ENCODE measurements at regions not wholly inside any gene's neighbourhood (a gene's known extent, or its start where the extent isn't known, plus 50 kb on each side); places are given as distances from the start of the nearest gene placed in this dataset.

GRCh38 chr1:84759756-84760155 lies 69.5 kb upstream of the SSX2IP start:
- no peak for DNase-seq (ENCODE audit: low read depth)

- DNase-seq (ENCODE audit: low read depth) = no peak
Observed at GRCh38 chr1:84758968-84759491, 68.8 kb upstream of the SSX2IP start.

- DNase-seq (ENCODE audit: low read depth) = no peak
Observed at GRCh38 chr1:84758476-84758875, 68.2 kb upstream of the SSX2IP start.

GRCh38 chr1:84757301-84757700 lies 67.0 kb upstream of the SSX2IP start:
- DNase-seq (ENCODE audit: low read depth) = no peak

GRCh38 chr1:84756455-84757082 lies 66.3 kb upstream of the SSX2IP start:
- peak; percentile 13 for DNase-seq (ENCODE audit: low read depth)

GRCh38 chr1:84756001-84756400 lies 65.7 kb upstream of the SSX2IP start:
- no peak for DNase-seq (ENCODE audit: low read depth)

- no peak for DNase-seq (ENCODE audit: low read depth)
Observed at GRCh38 chr1:84755216-84755615, 65.0 kb upstream of the SSX2IP start.

- no peak for DNase-seq (ENCODE audit: low read depth)
Observed at GRCh38 chr1:84754386-84754703, 64.1 kb upstream of the SSX2IP start.

GRCh38 chr1:84753516-84754385 lies 63.5 kb upstream of the SSX2IP start:
- peak; percentile 73 for DNase-seq (ENCODE audit: low read depth)

- no peak for DNase-seq (ENCODE audit: low read depth)
Observed at GRCh38 chr1:84750110-84750730, 60.0 kb upstream of the SSX2IP start.

GRCh38 chr1:84749427-84749826 lies 59.2 kb upstream of the SSX2IP start:
- DNase-seq (ENCODE audit: low read depth) = no peak

- DNase-seq (ENCODE audit: low read depth) = no peak
Observed at GRCh38 chr1:84748364-84748763, 58.1 kb upstream of the SSX2IP start.

- no peak for DNase-seq (ENCODE audit: low read depth)
Observed at GRCh38 chr1:84745857-84746256, 55.6 kb upstream of the SSX2IP start.

GRCh38 chr1:84743896-84744295 lies 53.6 kb upstream of the SSX2IP start:
- peak; percentile 32 for DNase-seq (ENCODE audit: low read depth)

- DNase-seq (ENCODE audit: low read depth) = peak; percentile 66
Observed at GRCh38 chr1:84742653-84743052, 52.4 kb upstream of the SSX2IP start.

- DNase-seq (ENCODE audit: low read depth) = no peak
Observed at GRCh38 chr1:84740050-84740714, 49.9 kb upstream of the SSX2IP start.
